ENCODE measurements at regions not wholly inside any gene's neighbourhood (a gene's known extent, or its start where the extent isn't known, plus 50 kb on each side); places are given as distances from the start of the nearest gene placed in this dataset.

- TF ChIP-seq POLR2A (IDR thresholded peaks at IDR 0.05; ENCODE audit: borderline replicate concordance, extremely low read depth, insufficient read depth, insufficient read length): no peak
- no peak for TF ChIP-seq EGR1 (IDR thresholded peaks at IDR 0.05; ENCODE audit: low read depth)
Observed at GRCh38 chr13:84238381-84238780, 356.1 kb upstream of the SLITRK1 start.

Data from HCT116 (cell line).